MCF 10A (cell line): ENCODE measurements at regions not wholly inside any gene's neighbourhood (a gene's known extent, or its start where the extent isn't known, plus 50 kb on each side); places are given as distances from the start of the nearest gene placed in this dataset.

Source experiments
- BruUV-seq: library from RNA; stranded (reverse); fragments of 400-500 nt; replicated peaks from 2 replicates; lab custom pipeline; 2021; lab: Mats Ljungman, UMichigan
- CTCF ChIA-PET: fragments of 300-600 bp; sonication (Branson Sonifier 250); formaldehyde crosslinking; extraction: SDS; loops from one replicate; lab custom pipeline; 2021; ENCODE audit warnings: antibody characterized with exemption, inconsistent platforms; lab: Yijun Ruan, JAX
- POLR2A ChIA-PET: fragments of 300-600, 350-650 bp; sonication (Branson Sonifier 250); formaldehyde crosslinking; extraction: SDS; loops from one replicate; lab custom pipeline; 2020; ENCODE audit warnings: antibody characterized with exemption, inconsistent platforms; lab: Yijun Ruan, JAX
- DNase-seq: peaks from one replicate; pipeline ENCODE4 v3.0.0-alpha.2; 2018; ENCODE audit not compliant: unreplicated experiment
- H3K27ac Mint-ChIP-seq: one replicate; pipeline ENCODE4 v1.8.0; 2022; ENCODE audit warnings: mild to moderate bottlenecking, low read depth, mixed read lengths; ENCODE audit not compliant: unreplicated experiment
- H3K27me3 Mint-ChIP-seq: one replicate; pipeline ENCODE4 v1.8.0; 2022; ENCODE audit warnings: mixed read lengths; ENCODE audit not compliant: insufficient read depth, unreplicated experiment
- H3K36me3 Mint-ChIP-seq: one replicate; pipeline ENCODE4 v1.8.0; 2022; ENCODE audit warnings: mild to moderate bottlenecking, moderate library complexity, mixed read lengths; ENCODE audit not compliant: insufficient read depth, unreplicated experiment
- H3K4me1 Mint-ChIP-seq: one replicate; pipeline ENCODE4 v1.8.0; 2022; ENCODE audit warnings: mixed read lengths; ENCODE audit not compliant: insufficient read depth, unreplicated experiment
- H3K4me3 Mint-ChIP-seq: one replicate; pipeline ENCODE4 v1.8.0; 2022; ENCODE audit warnings: mild to moderate bottlenecking, moderate library complexity, mixed read lengths; ENCODE audit not compliant: unreplicated experiment
- H3K9me3 Mint-ChIP-seq: one replicate; pipeline ENCODE4 v1.8.0; 2022; ENCODE audit warnings: mixed read lengths; ENCODE audit not compliant: unreplicated experiment
- CTCF ChIP-seq: fragments of 200-600 bp; IDR thresholded peaks from one replicate; pipeline ENCODE4 v1.8.0; 2022; ENCODE audit warnings: antibody characterized with exemption, mild to moderate bottlenecking; ENCODE audit not compliant: unreplicated experiment
- intact Hi-C: fragments of 100-400 bp; cut with micrococcal nuclease; formaldehyde crosslinking; loops from 2 replicates; pipeline ENCODE4 v1.14.1; 2022

GRCh38 chr20:58142843-58143185 lies 85.6 kb downstream of the ANKRD60 start:
- Mint-ChIP-seq H3K27ac (no peak overlapping the region), H3K4me3 (no peak overlapping the region), H3K36me3 (no peaks in the 10 kb centered on the region), H3K27me3 (peaks cover 36% of the 10 kb centered on the region), H3K4me1 (no peaks in the 10 kb centered on the region), H3K9me3 (no peaks in the 10 kb centered on the region)
- no peak for DNase-seq
- BruUV-seq: no TSS peak
- intact Hi-C loops: no loop called here
- POLR2A ChIA-PET: no interaction called here
- no peak for TF ChIP-seq CTCF
- CTCF ChIA-PET: interaction anchor here (0.6 kb wide), 1 partner anchor 506 kb away, joined by 3 read pairs; no protein-coding TSS in a partner anchor

GRCh38 chr20:58141971-58142842 lies 86.2 kb downstream of the ANKRD60 start:
- no peak overlapping the region for H3K27ac Mint-ChIP-seq
- H3K9me3 Mint-ChIP-seq: no peaks in the 10 kb centered on the region
- no peak for TF ChIP-seq CTCF
- ChIA-PET CTCF (interaction anchor here (0.7 to 1.1 kb wide), 2 partner anchors 75 to 649 kb away, joined by 3 to 6 read pairs; no protein-coding TSS in a partner anchor), POLR2A (no interaction called here)
- no peak overlapping the region for H3K4me3 Mint-ChIP-seq
- intact Hi-C loops: no loop called here
- BruUV-seq: no TSS peak
- H3K4me1 Mint-ChIP-seq: no peaks in the 10 kb centered on the region
- no peak for DNase-seq
- no peaks in the 10 kb centered on the region for H3K36me3 Mint-ChIP-seq
- H3K27me3 Mint-ChIP-seq: peaks cover 30% of the 10 kb centered on the region

- intact Hi-C loops: no loop called here
- Mint-ChIP-seq H3K27me3 (peaks cover 23% of the 10 kb centered on the region), H3K36me3 (no peaks in the 10 kb centered on the region), H3K4me3 (no peak overlapping the region), H3K27ac (no peak overlapping the region), H3K4me1 (no peaks in the 10 kb centered on the region), H3K9me3 (no peaks in the 10 kb centered on the region)
- no peak for DNase-seq
- TF ChIP-seq CTCF: no peak
- ChIA-PET POLR2A (no interaction called here), CTCF (interaction anchor here (0.7 to 1.1 kb wide), 2 partner anchors 76 to 649 kb away, joined by 3 to 6 read pairs; no protein-coding TSS in a partner anchor)
- BruUV-seq: no TSS peak
These were observed 87.0 kb downstream of the ANKRD60 start for GRCh38 chr20:58141496-58141895.

GRCh38 chr20:58140787-58141425 lies 87.5 kb downstream of the ANKRD60 start:
- no TSS peak for BruUV-seq
- TF ChIP-seq CTCF: no peak
- H3K27ac Mint-ChIP-seq: no peak overlapping the region
- H3K27me3 Mint-ChIP-seq: peaks cover 17% of the 10 kb centered on the region
- intact Hi-C loops: no loop called here
- H3K36me3 Mint-ChIP-seq: no peaks in the 10 kb centered on the region
- DNase-seq: no peak
- ChIA-PET POLR2A (no interaction called here), CTCF (interaction anchor here (1.1 kb wide), 1 partner anchor 76 kb away, joined by 6 read pairs; no protein-coding TSS in a partner anchor)
- peaks cover 3% of the 10 kb centered on the region for H3K4me1 Mint-ChIP-seq
- H3K9me3 Mint-ChIP-seq: no peaks in the 10 kb centered on the region
- no peak overlapping the region for H3K4me3 Mint-ChIP-seq
